DOHH2 (cell line): ENCODE measurements at regions not wholly inside any gene's neighbourhood (a gene's known extent, or its start where the extent isn't known, plus 50 kb on each side); places are given as distances from the start of the nearest gene placed in this dataset.

Source experiments
- EZH2phosphoT487 ChIP-seq: fragments of 200-600 bp; sonication (generic); IDR thresholded peaks from 2 replicates; pipeline ENCODE4 v1.6.1; 2017; ENCODE audit warnings: borderline replicate concordance, mild to moderate bottlenecking, antibody characterized with exemption, low read length, moderate library complexity, mixed read lengths
- TF ChIP-seq, protein P1 (sequence below): fragments of 200-600 bp; sonication (generic); IDR thresholded peaks from one replicate; pipeline ENCODE4 v1.5.1; 2014; ENCODE audit warnings: antibody characterized with exemption, mild to moderate bottlenecking, low read depth, low read length; ENCODE audit not compliant: poor library complexity, severe bottlenecking

DNA sequence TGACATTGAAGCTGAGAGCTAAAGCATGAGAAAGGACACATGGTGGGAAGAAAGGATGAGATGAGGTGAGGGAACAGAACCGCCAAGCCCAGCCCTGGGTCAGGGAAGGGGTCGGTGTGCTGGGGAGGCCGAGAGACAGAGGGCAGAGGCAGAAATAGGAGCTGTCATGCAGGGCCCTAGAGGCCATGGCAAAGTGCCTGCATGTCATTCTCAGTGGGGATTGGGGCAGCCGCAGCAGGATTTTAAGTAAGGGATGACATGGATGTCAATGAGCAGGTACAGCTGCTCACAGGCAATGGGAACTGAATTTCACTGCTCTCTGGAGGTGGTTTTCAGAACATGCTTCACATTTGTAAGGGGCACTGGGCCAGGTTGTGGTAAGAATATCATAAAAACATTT is 227.4 kb downstream of the RAB11FIP2 start:
- TF ChIP-seq, protein P1, sequence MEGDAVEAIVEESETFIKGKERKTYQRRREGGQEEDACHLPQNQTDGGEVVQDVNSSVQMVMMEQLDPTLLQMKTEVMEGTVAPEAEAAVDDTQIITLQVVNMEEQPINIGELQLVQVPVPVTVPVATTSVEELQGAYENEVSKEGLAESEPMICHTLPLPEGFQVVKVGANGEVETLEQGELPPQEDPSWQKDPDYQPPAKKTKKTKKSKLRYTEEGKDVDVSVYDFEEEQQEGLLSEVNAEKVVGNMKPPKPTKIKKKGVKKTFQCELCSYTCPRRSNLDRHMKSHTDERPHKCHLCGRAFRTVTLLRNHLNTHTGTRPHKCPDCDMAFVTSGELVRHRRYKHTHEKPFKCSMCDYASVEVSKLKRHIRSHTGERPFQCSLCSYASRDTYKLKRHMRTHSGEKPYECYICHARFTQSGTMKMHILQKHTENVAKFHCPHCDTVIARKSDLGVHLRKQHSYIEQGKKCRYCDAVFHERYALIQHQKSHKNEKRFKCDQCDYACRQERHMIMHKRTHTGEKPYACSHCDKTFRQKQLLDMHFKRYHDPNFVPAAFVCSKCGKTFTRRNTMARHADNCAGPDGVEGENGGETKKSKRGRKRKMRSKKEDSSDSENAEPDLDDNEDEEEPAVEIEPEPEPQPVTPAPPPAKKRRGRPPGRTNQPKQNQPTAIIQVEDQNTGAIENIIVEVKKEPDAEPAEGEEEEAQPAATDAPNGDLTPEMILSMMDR = no peak
- no peak for TF ChIP-seq EZH2phosphoT487
